Upper lobe of left lung (tissue), 6 donors: ENCODE measurements at regions not wholly inside any gene's neighbourhood (a gene's known extent, or its start where the extent isn't known, plus 50 kb on each side); places are given as distances from the start of the nearest gene placed in this dataset.

Experiments used
- ATAC-seq, 2 donors: fragments of 200-7000 bp; cut with Tn5 transposase; one replicate each; pipeline ENCODE4 v1.9.1; 2022; ENCODE audit warnings: mild to moderate bottlenecking in 2 of 2, moderate library complexity in 2 of 2; ENCODE audit not compliant: low FRiP score in 2 of 2
- DNase-seq, 2 donors: peaks; one replicate each; pipeline ENCODE4 v3.0.0-alpha.2; 2019 to 2020
- H3K27ac ChIP-seq, 4 donors: fragments of 200-600 bp; sonication (generic); one replicate each; pipeline ENCODE4 v1.5.1; 2016 to 2019
- H3K27me3 ChIP-seq, 4 donors: fragments of 200-600 bp; sonication (generic); one replicate each; pipeline ENCODE4 v1.5.1; 2017 to 2019
- H3K36me3 ChIP-seq, 4 donors: fragments of 200-600 bp; sonication (generic); one replicate each; pipeline ENCODE4 v1.5.1; 2016 to 2019
- H3K4me1 ChIP-seq, 4 donors: fragments of 200-600 bp; sonication (generic); one replicate each; pipeline ENCODE4 v1.5.1; 2018 to 2019
- H3K4me3 ChIP-seq, 4 donors: fragments of 200-600 bp; sonication (generic); one replicate each; pipeline ENCODE4 v1.5.1; 2017 to 2019; ENCODE audit warnings: mild to moderate bottlenecking in 2 of 4, moderate library complexity in 1 of 4
- H3K9me3 ChIP-seq, 4 donors: fragments of 200-600 bp; sonication (generic); one replicate each; pipeline ENCODE4 v1.5.1; 2018 to 2019
- CTCF ChIP-seq, 6 experiments: fragments of 450-650 bp in 4 of 6; fragments of 200-600 bp in 2 of 6; sonication (generic) in 2 of 6; IDR thresholded peaks; one replicate each; pipeline ENCODE4 v1.5.1; 2016 to 2019; ENCODE audit warnings: antibody characterized with exemption in 6 of 6
- EP300 ChIP-seq, 4 donors: sonication (generic); formaldehyde crosslinking; IDR thresholded peaks; one replicate each; pipeline ENCODE4 v1.5.1; 2017; ENCODE audit warnings: antibody characterized with exemption in 4 of 4, control low read depth in 2 of 4
- POLR2A ChIP-seq, 4 donors: fragments of 450-650 bp; IDR thresholded peaks; one replicate each; pipeline ENCODE4 v1.5.1; 2016 to 2017; ENCODE audit warnings: antibody characterized with exemption in 4 of 4, mild to moderate bottlenecking in 2 of 4
- POLR2AphosphoS5 ChIP-seq, 2 donors: sonication (generic); formaldehyde crosslinking; IDR thresholded peaks; one replicate each; pipeline ENCODE4 v1.5.1; 2017; ENCODE audit warnings: antibody characterized with exemption in 2 of 2
- WGBS, 2 donors: methylation state at CpG; one replicate each; pipeline ENCODE4 v1.1.5; 2017 to 2018; 5-methylcytosine and 5-hydroxymethylcytosine counted together
- donor health status: DM: no; HTN: no; CAD: no; lungs with moderate emphysema.
- donor health status: DM: no; HTN: yes; CAD: no; lungs with severe emphysema.

- Histone ChIP-seq H3K4me1 (no peaks in the 10 kb centered on the region), H3K9me3 (no peaks in the 10 kb centered on the region), H3K4me3 (no peak overlapping the region), H3K36me3 (no peaks in the 10 kb centered on the region), H3K27ac (no peak overlapping the region), H3K27me3 (no peaks in the 10 kb centered on the region)
- no peak for ATAC-seq
- 83 to 88% methylated on average over 2 of the region's 2 CpGs for WGBS, 2 donors
- no peak for DNase-seq
- TF ChIP-seq POLR2A (IDR thresholded peaks at IDR 0.05) = no peak
- no peak for TF ChIP-seq EP300 (IDR thresholded peaks at IDR 0.05)
- TF ChIP-seq CTCF (IDR thresholded peaks at IDR 0.05) = no peak
- no peak for TF ChIP-seq POLR2AphosphoS5 (IDR thresholded peaks at IDR 0.05)
These were observed 589.3 kb downstream of the BCL11B start for GRCh38 chr14:98682726-98683125.

- no peak overlapping the region for H3K27ac ChIP-seq
- no peak for ATAC-seq
- H3K4me1 ChIP-seq = no peaks in the 10 kb centered on the region
- 64 to 90% methylated on average over 4 of the region's 4 CpGs for WGBS, 2 donors
- no peak for TF ChIP-seq CTCF (IDR thresholded peaks at IDR 0.05)
- no peak for TF ChIP-seq POLR2AphosphoS5 (IDR thresholded peaks at IDR 0.05)
- no peak for TF ChIP-seq EP300 (IDR thresholded peaks at IDR 0.05)
- no peak for TF ChIP-seq POLR2A (IDR thresholded peaks at IDR 0.05)
- no peaks in the 10 kb centered on the region for H3K9me3 ChIP-seq
- no peak overlapping the region for H3K4me3 ChIP-seq
- no peaks in the 10 kb centered on the region for H3K36me3 ChIP-seq
- no peak for DNase-seq
- H3K27me3 ChIP-seq = no peaks in the 10 kb centered on the region
These were observed 587.5 kb downstream of the BCL11B start for GRCh38 chr14:98684468-98684867.

- TF ChIP-seq CTCF (IDR thresholded peaks at IDR 0.05) = no peak
- no peak for TF ChIP-seq POLR2A (IDR thresholded peaks at IDR 0.05)
- TF ChIP-seq EP300 (IDR thresholded peaks at IDR 0.05) = no peak
- TF ChIP-seq POLR2AphosphoS5 (IDR thresholded peaks at IDR 0.05) = no peak
- no peaks in the 10 kb centered on the region for H3K4me1 ChIP-seq
- no peaks in the 10 kb centered on the region for H3K36me3 ChIP-seq
- H3K4me3 ChIP-seq = no peak overlapping the region
- 76 to 88% methylated on average over 6 of the region's 6 CpGs for WGBS, 2 donors
- H3K27me3 ChIP-seq = no peaks in the 10 kb centered on the region
- no peak for ATAC-seq
- H3K9me3 ChIP-seq = no peaks in the 10 kb centered on the region
- no peak for DNase-seq
- no peak overlapping the region for H3K27ac ChIP-seq
These were observed 586.3 kb downstream of the BCL11B start for GRCh38 chr14:98685725-98686124.

GRCh38 chr14:98688446-98688845 is 583.6 kb downstream of the BCL11B start:
- DNase-seq (no peak), ATAC-seq (no peak)
- 85 to 98% methylated on average over 3 of the region's 3 CpGs for WGBS, 2 donors

More at GRCh38 chr14:98688446-98688845, 583.6 kb downstream of the BCL11B start:
- no peak overlapping the region for H3K4me3 ChIP-seq
- TF ChIP-seq CTCF (IDR thresholded peaks at IDR 0.05) = no peak
- TF ChIP-seq POLR2AphosphoS5 (IDR thresholded peaks at IDR 0.05) = no peak
- no peak for TF ChIP-seq POLR2A (IDR thresholded peaks at IDR 0.05)
- no peak for TF ChIP-seq EP300 (IDR thresholded peaks at IDR 0.05)
- H3K27me3 ChIP-seq = no peaks in the 10 kb centered on the region
- H3K4me1 ChIP-seq = no peaks in the 10 kb centered on the region
- no peak overlapping the region for H3K27ac ChIP-seq
- H3K9me3 ChIP-seq = no peaks in the 10 kb centered on the region
- no peaks in the 10 kb centered on the region for H3K36me3 ChIP-seq
